Right kidney (tissue), 1 donor: ENCODE measurements at regions not wholly inside any gene's neighbourhood (a gene's known extent, or its start where the extent isn't known, plus 50 kb on each side); places are given as distances from the start of the nearest gene placed in this dataset.
"Not testable (repeated sequence)": the region's sequence is repeated elsewhere in the genome, so short reads cannot be mapped to it uniquely, and the experiment has no call there.

Experiments
- DNase-seq: peaks from one replicate; pipeline ENCODE4 v3.0.0-alpha.2; 2016

- DNase-seq, result no peak
Observed at GRCh38 chr12:11446372-11446771, 51.0 kb upstream of the PRB2 start.

GRCh38 chr12:11457996-11458645, 62.8 kb upstream of the PRB2 start:
- DNase-seq, result no peak

- no peak for DNase-seq
Observed at GRCh38 chr12:11460343-11461023, 65.1 kb upstream of the PRB2 start.

- no peak for DNase-seq
Observed at GRCh38 chr12:11461433-11461832, 66.1 kb upstream of the PRB2 start.

- no peak for DNase-seq
Observed at GRCh38 chr12:11477110-11477509, 81.7 kb upstream of the PRB2 start.

GRCh38 chr12:11482955-11483354, 87.6 kb upstream of the PRB2 start:
- no peak for DNase-seq

- DNase-seq, result peak; percentile 37
Observed at GRCh38 chr12:11486623-11487444, 91.5 kb upstream of the PRB2 start.

GRCh38 chr12:11496157-11496851, 100.9 kb upstream of the PRB2 start:
- DNase-seq, result no peak

- DNase-seq, result no peak
Observed at GRCh38 chr12:11497438-11497837, 102.1 kb upstream of the PRB2 start.

- DNase-seq, result no peak
Observed at GRCh38 chr12:11497995-11498394, 102.6 kb upstream of the PRB2 start.

GRCh38 chr12:11498574-11498973, 103.2 kb upstream of the PRB2 start:
- DNase-seq, result not testable (repeated sequence)

GRCh38 chr12:11499806-11500187, 104.4 kb upstream of the PRB2 start:
- DNase-seq, result no peak

- peak; percentile 88 for DNase-seq
Observed at GRCh38 chr12:11500188-11500860, 105.0 kb upstream of the PRB2 start.

- DNase-seq, result no peak
Observed at GRCh38 chr12:11500861-11501230, 105.5 kb upstream of the PRB2 start.

GRCh38 chr12:11508699-11509098, 113.3 kb upstream of the PRB2 start:
- DNase-seq, result peak; percentile 8

- DNase-seq, result no peak
Observed at GRCh38 chr12:11509326-11509725, 114.0 kb upstream of the PRB2 start.

- DNase-seq, result no peak
Observed at GRCh38 chr12:11510671-11511070, 115.3 kb upstream of the PRB2 start.

- no peak for DNase-seq
Observed at GRCh38 chr12:11513288-11513687, 117.9 kb upstream of the PRB2 start.

- no peak for DNase-seq
Observed at GRCh38 chr12:11517080-11517479, 121.7 kb upstream of the PRB2 start.

- no peak for DNase-seq
Observed at GRCh38 chr12:11524446-11524845, 125.0 kb upstream of the ETV6 start.

GRCh38 chr12:11534064-11534463, 115.4 kb upstream of the ETV6 start:
- DNase-seq, result no peak

- no peak for DNase-seq
Observed at GRCh38 chr12:11535127-11535526, 114.3 kb upstream of the ETV6 start.
